ENCODE measurements at regions not wholly inside any gene's neighbourhood (a gene's known extent, or its start where the extent isn't known, plus 50 kb on each side); places are given as distances from the start of the nearest gene placed in this dataset.

GRCh38 chr10:10901906-10902305 is 115.8 kb upstream of the CELF2 start:
- Histone ChIP-seq H3K27me3 (ENCODE audit: control insufficient read depth in 3 of 3, insufficient read depth in 3 of 3, low read depth in 1 of 3, low read length in 3 of 3) (no peaks in the 10 kb centered on the region), H2AFZ (ENCODE audit: low read length) (no peak overlapping the region), H4K91ac (ENCODE audit: low read depth, low read length, poor library complexity) (no peak overlapping the region), H3K4ac (ENCODE audit: low read length) (no peak overlapping the region), H3K4me3 (ENCODE audit: low read length in 2 of 2) (no peak overlapping the region), H3K27ac (replicated peaks; ENCODE audit: low read length) (no peak overlapping the region), H3K4me2 (ENCODE audit: insufficient read depth, low read length, poor library complexity, severe bottlenecking) (no peak overlapping the region), H3K9me3 (replicated peaks in 1 of 2; ENCODE audit: control insufficient read depth in 2 of 2, insufficient read depth in 1 of 2, low read depth in 1 of 2, low read length in 2 of 2) (peaks cover 0 to 2% of the 10 kb centered on the region in 2 donors), H3K14ac (ENCODE audit: low read length) (no peak overlapping the region), H3K79me1 (ENCODE audit: low read depth, low read length) (peaks cover 2% of the 10 kb centered on the region), H3K36me3 (replicated peaks in 1 of 2; ENCODE audit: control insufficient read depth in 2 of 2, insufficient read depth in 2 of 2, low read length in 2 of 2) (no peaks in the 10 kb centered on the region), H3K9ac (ENCODE audit: low read depth, low read length, poor library complexity) (no peak overlapping the region), H2BK5ac (ENCODE audit: low read length) (no peak overlapping the region), H2BK15ac (ENCODE audit: low read length) (no peak overlapping the region), H2BK120ac (ENCODE audit: low read depth, low read length) (no peak overlapping the region), H2BK12ac (ENCODE audit: low read length) (no peak overlapping the region), H3K4me1 (ENCODE audit: control insufficient read depth in 2 of 2, insufficient read depth in 1 of 2, low read depth in 1 of 2, low read length in 2 of 2) (no peaks in the 10 kb centered on the region), H3K23ac (ENCODE audit: low read depth, low read length, poor library complexity) (no peak overlapping the region), H3K18ac (ENCODE audit: low read length) (no peak overlapping the region), H4K8ac (ENCODE audit: low read depth, low read length) (no peak overlapping the region), H2AK5ac (ENCODE audit: low read depth, low read length) (no peak overlapping the region)
- DNase-seq (ENCODE audit: low spot score), result no peak
- no CpG with 5 or more reads among the region's 3 CpGs for WGBS, 2 donors (ENCODE audit: extremely low coverage in 2 of 2, insufficient read length in 2 of 2, insufficient replicate concordance in 1 of 2)

- Histone ChIP-seq H3K14ac (ENCODE audit: low read length) (no peak overlapping the region), H3K4ac (ENCODE audit: low read length) (no peak overlapping the region), H3K79me1 (ENCODE audit: low read depth, low read length) (peaks cover 2% of the 10 kb centered on the region), H2BK12ac (ENCODE audit: low read length) (no peak overlapping the region), H3K27me3 (ENCODE audit: control insufficient read depth in 3 of 3, insufficient read depth in 3 of 3, low read depth in 1 of 3, low read length in 3 of 3) (no peaks in the 10 kb centered on the region), H4K91ac (ENCODE audit: low read depth, low read length, poor library complexity) (no peak overlapping the region), H3K23ac (ENCODE audit: low read depth, low read length, poor library complexity) (no peak overlapping the region), H3K4me1 (ENCODE audit: control insufficient read depth in 2 of 2, insufficient read depth in 1 of 2, low read depth in 1 of 2, low read length in 2 of 2) (no peaks in the 10 kb centered on the region), H3K4me2 (ENCODE audit: insufficient read depth, low read length, poor library complexity, severe bottlenecking) (no peak overlapping the region), H3K9me3 (replicated peaks in 1 of 2; ENCODE audit: control insufficient read depth in 2 of 2, insufficient read depth in 1 of 2, low read depth in 1 of 2, low read length in 2 of 2) (peaks cover 0 to 2% of the 10 kb centered on the region in 2 donors), H3K36me3 (replicated peaks in 1 of 2; ENCODE audit: control insufficient read depth in 2 of 2, insufficient read depth in 2 of 2, low read length in 2 of 2) (no peaks in the 10 kb centered on the region), H2BK15ac (ENCODE audit: low read length) (no peak overlapping the region), H2AFZ (ENCODE audit: low read length) (no peak overlapping the region), H3K18ac (ENCODE audit: low read length) (no peak overlapping the region), H3K4me3 (ENCODE audit: low read length in 2 of 2) (no peak overlapping the region), H2BK120ac (ENCODE audit: low read depth, low read length) (no peak overlapping the region), H3K9ac (ENCODE audit: low read depth, low read length, poor library complexity) (no peak overlapping the region), H2AK5ac (ENCODE audit: low read depth, low read length) (no peak overlapping the region), H4K8ac (ENCODE audit: low read depth, low read length) (no peak overlapping the region), H3K27ac (replicated peaks; ENCODE audit: low read length) (no peak overlapping the region), H2BK5ac (ENCODE audit: low read length) (no peak overlapping the region)
- no CpG with 5 or more reads among the region's 2 CpGs for WGBS, 2 donors (ENCODE audit: extremely low coverage in 2 of 2, insufficient read length in 2 of 2, insufficient replicate concordance in 1 of 2)
- no peak for DNase-seq (ENCODE audit: low spot score)
Measured at GRCh38 chr10:10902951-10903350, 114.7 kb upstream of the CELF2 start.

DNA sequence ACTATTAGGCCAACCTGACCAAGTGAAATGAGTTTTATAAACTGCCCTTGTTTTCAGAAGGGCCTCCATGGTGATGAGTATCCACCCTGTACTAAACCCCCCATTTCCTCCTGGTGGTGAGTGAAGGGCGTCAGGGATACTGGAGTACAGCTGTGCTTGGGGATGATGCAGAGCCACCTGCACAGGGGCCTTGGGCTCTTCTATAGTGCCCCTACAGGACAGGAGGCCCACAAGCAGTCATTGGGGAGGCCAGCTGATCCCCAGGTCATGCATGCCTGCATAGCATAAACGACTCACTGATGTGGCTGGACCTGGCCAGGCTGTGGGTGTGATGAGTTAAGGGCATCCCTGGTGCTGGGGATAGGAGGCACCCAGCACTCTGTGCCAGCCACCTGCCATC is 114.1 kb upstream of the CELF2 start:
- Histone ChIP-seq H3K9ac (ENCODE audit: low read depth, low read length, poor library complexity) (peak overlapping the region; percentile 60), H3K4me3 (ENCODE audit: low read length in 2 of 2) (peak overlapping the region in 1 of 2 donors; percentile 20), H4K8ac (ENCODE audit: low read depth, low read length) (no peak overlapping the region), H2BK120ac (ENCODE audit: low read depth, low read length) (no peak overlapping the region), H3K27ac (replicated peaks; ENCODE audit: low read length) (no peak overlapping the region), H2AFZ (ENCODE audit: low read length) (no peak overlapping the region), H2BK5ac (ENCODE audit: low read length) (no peak overlapping the region), H3K23ac (ENCODE audit: low read depth, low read length, poor library complexity) (no peak overlapping the region), H2BK15ac (ENCODE audit: low read length) (no peak overlapping the region), H3K9me3 (replicated peaks in 1 of 2; ENCODE audit: control insufficient read depth in 2 of 2, insufficient read depth in 1 of 2, low read depth in 1 of 2, low read length in 2 of 2) (peaks cover 0 to 2% of the 10 kb centered on the region in 2 donors), H3K18ac (ENCODE audit: low read length) (no peak overlapping the region), H3K4me1 (ENCODE audit: control insufficient read depth in 2 of 2, insufficient read depth in 1 of 2, low read depth in 1 of 2, low read length in 2 of 2) (no peaks in the 10 kb centered on the region), H3K4ac (ENCODE audit: low read length) (no peak overlapping the region), H3K36me3 (replicated peaks in 1 of 2; ENCODE audit: control insufficient read depth in 2 of 2, insufficient read depth in 2 of 2, low read length in 2 of 2) (no peaks in the 10 kb centered on the region), H3K14ac (ENCODE audit: low read length) (no peak overlapping the region), H4K91ac (ENCODE audit: low read depth, low read length, poor library complexity) (no peak overlapping the region), H3K4me2 (ENCODE audit: insufficient read depth, low read length, poor library complexity, severe bottlenecking) (no peak overlapping the region), H3K79me1 (ENCODE audit: low read depth, low read length) (peaks cover 2% of the 10 kb centered on the region), H3K27me3 (ENCODE audit: control insufficient read depth in 3 of 3, insufficient read depth in 3 of 3, low read depth in 1 of 3, low read length in 3 of 3) (no peaks in the 10 kb centered on the region), H2BK12ac (ENCODE audit: low read length) (no peak overlapping the region), H2AK5ac (ENCODE audit: low read depth, low read length) (no peak overlapping the region)
- WGBS, 2 donors (ENCODE audit: extremely low coverage in 2 of 2, insufficient read length in 2 of 2, insufficient replicate concordance in 1 of 2), result no CpG with 5 or more reads among the region's 2 CpGs
- no peak for DNase-seq (ENCODE audit: low spot score)

DNA sequence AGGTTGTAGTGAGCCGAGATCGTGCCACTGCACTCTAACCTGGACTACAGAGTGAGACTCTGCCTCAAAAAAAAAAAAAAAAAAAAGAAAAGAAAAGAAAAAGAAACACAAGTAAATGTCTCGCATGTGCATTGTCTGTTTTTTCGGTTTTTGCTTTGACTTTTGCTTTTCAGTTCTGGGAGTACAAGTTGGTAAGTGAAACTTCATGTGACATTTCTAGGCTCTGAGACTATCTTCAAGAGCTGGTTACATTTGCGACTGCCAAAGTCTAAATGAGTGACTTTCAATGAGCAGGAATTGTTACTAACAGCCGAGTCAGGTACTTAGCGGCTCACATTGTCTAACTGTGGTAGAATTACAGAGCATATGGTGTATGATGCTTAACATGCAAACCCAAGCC is 107.0 kb upstream of the CELF2 start:
- Histone ChIP-seq H2BK12ac (ENCODE audit: low read length) (no peak overlapping the region), H3K18ac (ENCODE audit: low read length) (no peak overlapping the region), H3K4me3 (ENCODE audit: low read length in 2 of 2) (no peak overlapping the region), H3K79me1 (ENCODE audit: low read depth, low read length) (no peaks in the 10 kb centered on the region), H3K4me1 (ENCODE audit: control insufficient read depth in 2 of 2, insufficient read depth in 1 of 2, low read depth in 1 of 2, low read length in 2 of 2) (peaks cover 7 to 8% of the 10 kb centered on the region in 2 donors), H2BK5ac (ENCODE audit: low read length) (no peak overlapping the region), H3K36me3 (replicated peaks in 1 of 2; ENCODE audit: control insufficient read depth in 2 of 2, insufficient read depth in 2 of 2, low read length in 2 of 2) (no peaks in the 10 kb centered on the region), H3K27ac (replicated peaks; ENCODE audit: low read length) (no peak overlapping the region), H3K23ac (ENCODE audit: low read depth, low read length, poor library complexity) (no peak overlapping the region), H2AFZ (ENCODE audit: low read length) (peak overlapping the region; percentile 91), H3K14ac (ENCODE audit: low read length) (no peak overlapping the region), H3K27me3 (ENCODE audit: control insufficient read depth in 3 of 3, insufficient read depth in 3 of 3, low read depth in 1 of 3, low read length in 3 of 3) (no peaks in the 10 kb centered on the region), H3K9me3 (replicated peaks in 1 of 2; ENCODE audit: control insufficient read depth in 2 of 2, insufficient read depth in 1 of 2, low read depth in 1 of 2, low read length in 2 of 2) (no peaks in the 10 kb centered on the region), H2AK5ac (ENCODE audit: low read depth, low read length) (no peak overlapping the region), H3K4me2 (ENCODE audit: insufficient read depth, low read length, poor library complexity, severe bottlenecking) (no peak overlapping the region), H2BK120ac (ENCODE audit: low read depth, low read length) (no peak overlapping the region), H4K91ac (ENCODE audit: low read depth, low read length, poor library complexity) (no peak overlapping the region), H3K4ac (ENCODE audit: low read length) (no peak overlapping the region), H4K8ac (ENCODE audit: low read depth, low read length) (no peak overlapping the region), H3K9ac (ENCODE audit: low read depth, low read length, poor library complexity) (no peak overlapping the region), H2BK15ac (ENCODE audit: low read length) (no peak overlapping the region)
- DNase-seq (ENCODE audit: low spot score), result no peak
- WGBS, 2 donors (ENCODE audit: extremely low coverage in 2 of 2, insufficient read length in 2 of 2, insufficient replicate concordance in 1 of 2), result no CpG with 5 or more reads among the region's 7 CpGs

Measured in neuronal stem cell (in vitro differentiated cells).